ENCODE measurements at regions not wholly inside any gene's neighbourhood (a gene's known extent, or its start where the extent isn't known, plus 50 kb on each side); places are given as distances from the start of the nearest gene placed in this dataset.

DNA sequence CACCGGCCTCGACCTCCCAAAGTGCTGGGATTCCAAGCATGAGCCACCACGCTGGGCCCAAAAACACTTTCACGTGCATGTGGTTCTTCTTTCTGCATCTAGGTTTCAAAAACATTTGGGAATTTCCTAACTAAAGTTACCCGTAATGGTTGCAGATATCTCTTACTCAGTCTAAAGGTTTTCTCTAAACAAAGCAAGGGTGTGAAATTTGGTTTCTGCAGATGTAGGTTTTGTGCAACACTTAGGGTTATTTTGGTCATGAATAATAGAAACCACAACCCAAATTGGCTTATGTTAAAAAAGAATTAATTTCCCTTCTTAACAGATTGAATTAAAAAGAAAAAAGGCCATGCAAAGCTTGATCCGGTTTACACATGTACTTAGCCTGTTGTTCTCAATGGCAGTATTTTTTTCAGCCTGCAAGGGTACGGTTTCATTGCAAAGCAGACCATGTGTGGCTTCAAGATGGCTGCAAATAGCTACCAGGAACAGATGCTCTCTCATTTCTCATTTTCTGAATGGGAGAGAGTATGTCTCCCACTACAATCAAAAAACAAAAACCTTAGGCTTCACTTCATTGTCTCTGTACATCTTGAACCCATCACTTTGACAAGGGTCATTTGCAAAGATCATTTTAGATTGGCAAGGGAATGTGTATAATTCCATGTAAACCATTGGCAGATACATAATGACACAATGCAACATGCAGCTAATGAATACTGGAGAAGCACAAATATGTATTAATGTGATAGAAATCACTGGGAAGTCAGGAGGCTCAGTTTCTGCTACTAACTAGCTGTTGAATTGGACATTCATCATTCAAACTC is 491.2 kb upstream of the FLRT2 start:
- TF ChIP-seq POLR2A (IDR thresholded peaks at IDR 0.05; ENCODE audit: low read length) (no peak), GATA1 (IDR thresholded peaks at IDR 0.05; ENCODE audit: low read depth, low read length) (no peak)

Data from erythroblast (primary cell).